Uterus (tissue), 3 donors: ENCODE measurements at regions not wholly inside any gene's neighbourhood (a gene's known extent, or its start where the extent isn't known, plus 50 kb on each side); places are given as distances from the start of the nearest gene placed in this dataset.

Experiments used
- DNase-seq, 2 donors: peaks; one replicate each; pipeline ENCODE4 v3.0.0-alpha.2; 2019 to 2020
- H3K27ac ChIP-seq, 2 donors: fragments of 200-600 bp; sonication (generic); 1 replicate in 1 of 2; 2 replicates in 1 of 2; pipeline ENCODE4 v1.5.1; 2016 to 2018
- H3K27me3 ChIP-seq, 2 donors: fragments of 200-600 bp; sonication (generic); one replicate each; pipeline ENCODE4 v1.5.1; 2018 to 2019; ENCODE audit warnings: control low read depth in 1 of 2
- H3K36me3 ChIP-seq, 2 donors: fragments of 200-600 bp; sonication (generic); one replicate each; pipeline ENCODE4 v1.5.1; 2019; ENCODE audit warnings: control low read depth in 1 of 2
- H3K4me1 ChIP-seq, 2 donors: fragments of 200-600 bp; sonication (generic); one replicate each; pipeline ENCODE4 v1.5.1; 2018 to 2019; ENCODE audit warnings: control low read depth in 1 of 2
- H3K4me3 ChIP-seq, 2 donors: fragments of 200-600 bp; sonication (generic); 1 replicate in 1 of 2; 2 replicates in 1 of 2; pipeline ENCODE4 v1.5.1; 2018 to 2019; ENCODE audit warnings: mild to moderate bottlenecking in 1 of 2
- H3K9me3 ChIP-seq, 2 donors: fragments of 200-600 bp; sonication (generic); one replicate each; pipeline ENCODE4 v1.5.1; 2019; ENCODE audit warnings: control low read depth in 1 of 2
- POLR2A ChIP-seq, 2 donors: fragments of 450-650 bp; IDR thresholded peaks; one replicate each; pipeline ENCODE4 v1.6.1; 2016; ENCODE audit warnings: antibody characterized with exemption in 2 of 2, mild to moderate bottlenecking in 1 of 2, moderate library complexity in 1 of 2
- intact Hi-C: fragments of 100-400 bp; cut with DNase I; formaldehyde crosslinking; loops from one replicate; pipeline ENCODE4 v1.15.1; 2023; ENCODE audit warnings: low total_unique reads
- TF ChIP-seq, protein P1 (sequence below), 4 experiments: fragments of 200-600 bp in 2 of 4; fragments of 450-650 bp in 2 of 4; sonication (generic) in 2 of 4; IDR thresholded peaks; one replicate each; pipeline ENCODE4 v1.5.1; 2016 to 2019; ENCODE audit warnings: antibody characterized with exemption in 4 of 4, mild to moderate bottlenecking in 2 of 4, moderate library complexity in 1 of 4
- donor health status: DM: yes; HTN: yes; CAD: no.

GRCh38 chr5:69030358-69031062, 63.3 kb upstream of the SLC30A5 start:
- TF ChIP-seq, protein P1, sequence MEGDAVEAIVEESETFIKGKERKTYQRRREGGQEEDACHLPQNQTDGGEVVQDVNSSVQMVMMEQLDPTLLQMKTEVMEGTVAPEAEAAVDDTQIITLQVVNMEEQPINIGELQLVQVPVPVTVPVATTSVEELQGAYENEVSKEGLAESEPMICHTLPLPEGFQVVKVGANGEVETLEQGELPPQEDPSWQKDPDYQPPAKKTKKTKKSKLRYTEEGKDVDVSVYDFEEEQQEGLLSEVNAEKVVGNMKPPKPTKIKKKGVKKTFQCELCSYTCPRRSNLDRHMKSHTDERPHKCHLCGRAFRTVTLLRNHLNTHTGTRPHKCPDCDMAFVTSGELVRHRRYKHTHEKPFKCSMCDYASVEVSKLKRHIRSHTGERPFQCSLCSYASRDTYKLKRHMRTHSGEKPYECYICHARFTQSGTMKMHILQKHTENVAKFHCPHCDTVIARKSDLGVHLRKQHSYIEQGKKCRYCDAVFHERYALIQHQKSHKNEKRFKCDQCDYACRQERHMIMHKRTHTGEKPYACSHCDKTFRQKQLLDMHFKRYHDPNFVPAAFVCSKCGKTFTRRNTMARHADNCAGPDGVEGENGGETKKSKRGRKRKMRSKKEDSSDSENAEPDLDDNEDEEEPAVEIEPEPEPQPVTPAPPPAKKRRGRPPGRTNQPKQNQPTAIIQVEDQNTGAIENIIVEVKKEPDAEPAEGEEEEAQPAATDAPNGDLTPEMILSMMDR (IDR thresholded peaks at IDR 0.05): no peak
- no peak for TF ChIP-seq POLR2A (IDR thresholded peaks at IDR 0.05)
- no peak overlapping the region for H3K4me3 ChIP-seq
- no peaks in the 10 kb centered on the region for H3K4me1 ChIP-seq
- intact Hi-C loops: no loop called here
- no peaks in the 10 kb centered on the region for H3K27me3 ChIP-seq
- H3K27ac ChIP-seq: no peak overlapping the region
- no peaks in the 10 kb centered on the region for H3K9me3 ChIP-seq
- DNase-seq: no peak
- no peaks in the 10 kb centered on the region for H3K36me3 ChIP-seq

GRCh38 chr5:69032009-69032408, 61.8 kb upstream of the SLC30A5 start:
- Histone ChIP-seq H3K36me3 (no peaks in the 10 kb centered on the region), H3K27ac (no peak overlapping the region), H3K27me3 (no peaks in the 10 kb centered on the region), H3K4me3 (no peak overlapping the region), H3K9me3 (no peaks in the 10 kb centered on the region), H3K4me1 (no peaks in the 10 kb centered on the region)
- no peak for DNase-seq
- no peak for TF ChIP-seq POLR2A (IDR thresholded peaks at IDR 0.05)
- TF ChIP-seq, protein P1 (IDR thresholded peaks at IDR 0.05): no peak
- intact Hi-C loops: no loop called here

- H3K4me3 ChIP-seq: no peak overlapping the region
- H3K27me3 ChIP-seq: no peaks in the 10 kb centered on the region
- intact Hi-C loops: no loop called here
- DNase-seq: no peak
- no peaks in the 10 kb centered on the region for H3K9me3 ChIP-seq
- no peak for TF ChIP-seq POLR2A (IDR thresholded peaks at IDR 0.05)
- no peaks in the 10 kb centered on the region for H3K4me1 ChIP-seq
- no peaks in the 10 kb centered on the region for H3K36me3 ChIP-seq
- no peak overlapping the region for H3K27ac ChIP-seq
Measured at GRCh38 chr5:69033690-69034089, 60.1 kb upstream of the SLC30A5 start.

DNA sequence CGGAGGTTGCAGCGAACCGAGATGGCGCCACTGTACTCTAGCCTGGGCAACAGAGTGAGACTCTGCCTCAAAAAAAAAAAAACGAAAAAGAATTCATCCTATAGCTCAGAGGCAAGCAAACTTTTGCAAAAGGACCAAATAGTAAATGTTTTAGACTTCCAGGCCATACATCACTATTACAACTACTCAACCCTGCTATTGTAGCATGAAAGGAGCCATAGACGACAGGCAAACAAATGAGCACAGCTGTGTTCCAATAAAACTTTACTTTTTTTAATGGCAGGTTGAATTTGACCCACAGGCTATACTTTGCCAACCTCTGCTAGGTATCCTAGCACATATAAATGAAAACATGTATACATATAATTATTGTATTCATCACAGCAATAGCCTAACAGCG, 58.9 kb upstream of the SLC30A5 start:
- DNase-seq: no peak
- H3K4me3 ChIP-seq: no peak overlapping the region
- no peak overlapping the region for H3K27ac ChIP-seq
- intact Hi-C loops: no loop called here
- TF ChIP-seq, protein P1 (IDR thresholded peaks at IDR 0.05): no peak
- TF ChIP-seq POLR2A (IDR thresholded peaks at IDR 0.05): no peak
- no peaks in the 10 kb centered on the region for H3K9me3 ChIP-seq
- no peaks in the 10 kb centered on the region for H3K27me3 ChIP-seq
- H3K36me3 ChIP-seq: no peaks in the 10 kb centered on the region
- H3K4me1 ChIP-seq: no peaks in the 10 kb centered on the region

GRCh38 chr5:69035665-69036064, 58.1 kb upstream of the SLC30A5 start:
- H3K9me3 ChIP-seq: no peaks in the 10 kb centered on the region
- DNase-seq: no peak
- H3K27me3 ChIP-seq: no peaks in the 10 kb centered on the region
- intact Hi-C loops: no loop called here
- H3K27ac ChIP-seq: no peak overlapping the region
- H3K4me1 ChIP-seq: no peaks in the 10 kb centered on the region
- no peaks in the 10 kb centered on the region for H3K36me3 ChIP-seq
- H3K4me3 ChIP-seq: no peak overlapping the region
- TF ChIP-seq POLR2A (IDR thresholded peaks at IDR 0.05): no peak
- TF ChIP-seq, protein P1 (IDR thresholded peaks at IDR 0.05): no peak

GRCh38 chr5:69038539-69038938, 55.3 kb upstream of the SLC30A5 start:
- Histone ChIP-seq H3K27ac (no peak overlapping the region), H3K4me3 (no peak overlapping the region), H3K36me3 (no peaks in the 10 kb centered on the region), H3K27me3 (no peaks in the 10 kb centered on the region), H3K4me1 (no peaks in the 10 kb centered on the region), H3K9me3 (no peaks in the 10 kb centered on the region)
- DNase-seq: no peak
- intact Hi-C loops: no loop called here
- TF ChIP-seq, protein P1 (IDR thresholded peaks at IDR 0.05): no peak
- no peak for TF ChIP-seq POLR2A (IDR thresholded peaks at IDR 0.05)
